HG02885 (cell line): ENCODE measurements at regions not wholly inside any gene's neighbourhood (a gene's known extent, or its start where the extent isn't known, plus 50 kb on each side); places are given as distances from the start of the nearest gene placed in this dataset.

ENCODE experiments used
- ATAC-seq: cut with Tn5 transposase; IDR thresholded peaks from one replicate; pipeline ENCODE4 v1.9.1; 2021; ENCODE audit warnings: mild to moderate bottlenecking; ENCODE audit not compliant: unreplicated experiment, poor library complexity

GRCh38 chr5:73296772-73297171 is 123.8 kb downstream of the TMEM174 start:
- no peak for ATAC-seq

GRCh38 chr5:73295921-73296320 is 122.9 kb downstream of the TMEM174 start:
- ATAC-seq: no peak

GRCh38 chr5:73295447-73295846 is 122.5 kb downstream of the TMEM174 start:
- no peak for ATAC-seq

- no peak for ATAC-seq
Observed at GRCh38 chr5:73292816-73293459, 119.9 kb downstream of the TMEM174 start.

GRCh38 chr5:73291873-73292272 is 118.9 kb downstream of the TMEM174 start:
- no peak for ATAC-seq

- ATAC-seq: no peak
Observed at GRCh38 chr5:73290242-73290641, 117.2 kb downstream of the TMEM174 start.

- no peak for ATAC-seq
Observed at GRCh38 chr5:73288803-73289720, 116.1 kb downstream of the TMEM174 start.

- no peak for ATAC-seq
Observed at GRCh38 chr5:73286896-73287295, 113.9 kb downstream of the TMEM174 start.

- ATAC-seq: no peak
Observed at GRCh38 chr5:73284985-73285384, 112.0 kb downstream of the TMEM174 start.

GRCh38 chr5:73284220-73284795 is 111.3 kb downstream of the TMEM174 start:
- no peak for ATAC-seq

- ATAC-seq: no peak
Observed at GRCh38 chr5:73282923-73283322, 109.9 kb downstream of the TMEM174 start.

- ATAC-seq: no peak
Observed at GRCh38 chr5:73282383-73282782, 109.4 kb downstream of the TMEM174 start.

GRCh38 chr5:73280821-73281746 is 108.1 kb downstream of the TMEM174 start:
- no peak for ATAC-seq

GRCh38 chr5:73280386-73280785 is 107.4 kb downstream of the TMEM174 start:
- no peak for ATAC-seq

GRCh38 chr5:73279805-73280204 is 106.8 kb downstream of the TMEM174 start:
- ATAC-seq: no peak

- ATAC-seq: no peak
Observed at GRCh38 chr5:73278693-73279092, 105.7 kb downstream of the TMEM174 start.

- ATAC-seq: no peak
Observed at GRCh38 chr5:73274881-73275663, 102.1 kb downstream of the TMEM174 start.

- ATAC-seq: no peak
Observed at GRCh38 chr5:73274121-73274520, 101.1 kb downstream of the TMEM174 start.

GRCh38 chr5:73273379-73274050 is 100.5 kb downstream of the TMEM174 start:
- ATAC-seq: no peak
